ENCODE measurements at regions not wholly inside any gene's neighbourhood (a gene's known extent, or its start where the extent isn't known, plus 50 kb on each side); places are given as distances from the start of the nearest gene placed in this dataset.

GRCh38 chr10:55653531-55653930 is 707.5 kb downstream of the ZWINT start:
- H3K36me3 ChIP-seq (ENCODE audit: control insufficient read depth in 2 of 4, insufficient read depth in 4 of 4, low read length in 3 of 4) = no peaks in the 10 kb centered on the region
- no peak overlapping the region for H3K4me3 ChIP-seq (ENCODE audit: extremely low read depth in 1 of 4, insufficient read depth in 2 of 4, low read depth in 3 of 4, low read length in 4 of 4)
- H4K5ac ChIP-seq (ENCODE audit: insufficient read length, low read depth, low read length) = no peak overlapping the region
- no peak overlapping the region for H3K9ac ChIP-seq (replicated peaks in 1 of 4; ENCODE audit: extremely low read depth in 1 of 4, low read depth in 3 of 4, low read length in 3 of 4)
- FAIRE-seq (no peak), DNase-seq (ENCODE audit: low read depth in 1 of 2, low spot score in 2 of 2) (no peak)
- H2BK12ac ChIP-seq (ENCODE audit: low read depth, low read length) = no peak overlapping the region
- H2AFZ ChIP-seq (ENCODE audit: low read length) = no peak overlapping the region
- no peaks in the 10 kb centered on the region for H3K9me3 ChIP-seq (ENCODE audit: insufficient read depth in 2 of 2, low read depth in 1 of 2, low read length in 1 of 2)
- no peak overlapping the region for H3K56ac ChIP-seq (replicated peaks; ENCODE audit: insufficient read length, low read depth, low read length)
- no peak overlapping the region for H2BK5ac ChIP-seq (ENCODE audit: low read depth, low read length)
- no peaks in the 10 kb centered on the region for H3K4me1 ChIP-seq (replicated peaks in 1 of 4; ENCODE audit: control insufficient read depth in 3 of 4, insufficient read depth in 4 of 4, low read length in 3 of 4)
- no peak overlapping the region for H3K27ac ChIP-seq (ENCODE audit: low read depth, low read length)
- CTCF ChIA-PET (ENCODE audit: partially characterized antibody) = no interaction called here
- no peak overlapping the region for H3K4me2 ChIP-seq (ENCODE audit: insufficient read depth in 1 of 2, low read depth in 2 of 2, low read length in 2 of 2)
- no peaks in the 10 kb centered on the region for H4K20me1 ChIP-seq (replicated peaks in 1 of 2; ENCODE audit: control insufficient read depth in 1 of 2, insufficient read depth in 2 of 2, low read length in 2 of 2)
- H3K23ac ChIP-seq (ENCODE audit: insufficient read length) = no peak overlapping the region
- H3K79me2 ChIP-seq (ENCODE audit: control insufficient read depth in 1 of 2, insufficient read depth in 2 of 2, low read length in 2 of 2) = no peaks in the 10 kb centered on the region
- POLR2A ChIA-PET (ENCODE audit: partially characterized antibody) = no interaction called here
- H4K8ac ChIP-seq (ENCODE audit: extremely low read depth, insufficient read depth, low read length) = no peak overlapping the region
- no peaks in the 10 kb centered on the region for H3K79me1 ChIP-seq (ENCODE audit: low read depth, low read length)
- no peak overlapping the region for H2BK120ac ChIP-seq (replicated peaks; ENCODE audit: low read depth, low read length)
- no peaks in the 10 kb centered on the region for H3K23me2 ChIP-seq (ENCODE audit: low read depth, low read length)
- no peak overlapping the region for H2BK20ac ChIP-seq (ENCODE audit: low read length)
- no peaks in the 10 kb centered on the region for H3K27me3 ChIP-seq (replicated peaks in 1 of 4; ENCODE audit: control insufficient read depth in 3 of 4, extremely low read depth in 1 of 4, insufficient read depth in 3 of 4, low read length in 3 of 4)
- no peak overlapping the region for H2AK5ac ChIP-seq (ENCODE audit: low read depth, low read length)
- H3K4ac ChIP-seq (replicated peaks; ENCODE audit: insufficient read length, low read depth, low read length) = no peak overlapping the region
- no peak overlapping the region for H3K14ac ChIP-seq (ENCODE audit: insufficient read length)
- no peak overlapping the region for H2BK15ac ChIP-seq (ENCODE audit: low read length)
- no peak overlapping the region for H4K91ac ChIP-seq (replicated peaks; ENCODE audit: insufficient read length, low read length)
- no peak overlapping the region for H3K18ac ChIP-seq (ENCODE audit: extremely low read depth, low read length)
- TF ChIP-seq MAX (IDR thresholded peaks at IDR 0.05) (no peak), JUND (IDR thresholded peaks at IDR 0.05; ENCODE audit: low read length) (no peak), EZH2 (IDR thresholded peaks at IDR 0.05; ENCODE audit: low read depth, low read length, severe bottlenecking) (no peak), CTCF (IDR thresholded peaks at IDR 0.05; ENCODE audit: control extremely low read depth in 1 of 3, insufficient read depth in 1 of 3, low read depth in 1 of 3, low read length in 3 of 3) (no peak), KDM4A (IDR thresholded peaks at IDR 0.05; ENCODE audit: low read depth, low read length, severe bottlenecking) (no peak), POLR2AphosphoS5 (IDR thresholded peaks at IDR 0.05; ENCODE audit: low read depth, low read length) (no peak)

Data from H1 (cell line).